ENCODE measurements at regions not wholly inside any gene's neighbourhood (a gene's known extent, or its start where the extent isn't known, plus 50 kb on each side); places are given as distances from the start of the nearest gene placed in this dataset.

GRCh38 chr6:82487895-82488294 is 124.3 kb downstream of the TPBG start:
- no TSS peak for BruUV-seq (replicated peaks)
- Histone ChIP-seq H3K36me3 (ENCODE audit: control insufficient read depth, insufficient read depth, low read length) (no peaks in the 10 kb centered on the region), H3K9me3 (ENCODE audit: control insufficient read depth, insufficient read depth, low read depth, low read length) (peaks cover 7% of the 10 kb centered on the region; the same call in 1 of the 2 replicates), H3K27me3 (ENCODE audit: control insufficient read depth, insufficient read depth, low read length) (no peaks in the 10 kb centered on the region), H3K4me1 (ENCODE audit: control insufficient read depth, insufficient read depth, low read length) (no peaks in the 10 kb centered on the region), H3K27ac (ENCODE audit: low read length) (no peak overlapping the region), H3K4me3 (ENCODE audit: low read depth in 2 of 2, low read length in 2 of 2) (no peak overlapping the region)
- DNase-seq (ENCODE audit: low read depth, low spot score) = no peak
- intact Hi-C loops (cut with micrococcal nuclease; ENCODE audit: unreplicated experiment) = no loop called here
- in situ Hi-C loops (cut with HindIII; ENCODE audit: low pct_unique_long_range_greater_than_20kb, low sequenced_read_pairs) = no loop called here
- ChIA-PET CTCF (no interaction called here), POLR2A (no interaction called here)
- TF ChIP-seq CTCF (IDR thresholded peaks at IDR 0.05) = no peak
- TF ChIP-seq POLR2AphosphoS5 (IDR thresholded peaks at IDR 0.05; ENCODE audit: low read depth, low read length) = no peak
- no peak for TF ChIP-seq TCF7L2 (IDR thresholded peaks at IDR 0.05; ENCODE audit: low read depth, low read length)
- no peak for TF ChIP-seq REST (IDR thresholded peaks at IDR 0.05; ENCODE audit: insufficient read depth in 1 of 2, low read depth in 2 of 2, low read length in 1 of 2)
- no peak for ATAC-seq

- no peak for TF ChIP-seq REST (IDR thresholded peaks at IDR 0.05; ENCODE audit: insufficient read depth in 1 of 2, low read depth in 2 of 2, low read length in 1 of 2)
- TF ChIP-seq SIN3A (IDR thresholded peaks at IDR 0.05; ENCODE audit: borderline replicate concordance, insufficient read depth, low read depth, low read length) = no peak
- no peak for TF ChIP-seq CTCF (IDR thresholded peaks at IDR 0.05)
- TF ChIP-seq POLR2AphosphoS5 (IDR thresholded peaks at IDR 0.05; ENCODE audit: low read depth, low read length) = no peak
- TF ChIP-seq TCF7L2 (IDR thresholded peaks at IDR 0.05; ENCODE audit: low read depth, low read length) = no peak
- intact Hi-C loops (cut with micrococcal nuclease; ENCODE audit: unreplicated experiment) = no loop called here
- ChIA-PET CTCF (no interaction called here), POLR2A (no interaction called here)
- Histone ChIP-seq H3K9me3 (ENCODE audit: control insufficient read depth, insufficient read depth, low read depth, low read length) (peaks cover 7% of the 10 kb centered on the region; the same call in 1 of the 2 replicates), H3K4me3 (ENCODE audit: low read depth in 2 of 2, low read length in 2 of 2) (no peak overlapping the region), H3K36me3 (ENCODE audit: control insufficient read depth, insufficient read depth, low read length) (no peaks in the 10 kb centered on the region), H3K4me1 (ENCODE audit: control insufficient read depth, insufficient read depth, low read length) (no peaks in the 10 kb centered on the region), H3K27me3 (ENCODE audit: control insufficient read depth, insufficient read depth, low read length) (no peaks in the 10 kb centered on the region), H3K27ac (ENCODE audit: low read length) (no peak overlapping the region)
- in situ Hi-C loops (cut with HindIII; ENCODE audit: low pct_unique_long_range_greater_than_20kb, low sequenced_read_pairs) = no loop called here
- DNase-seq (ENCODE audit: low read depth, low spot score) (no peak), ATAC-seq (no peak)
- no TSS peak for BruUV-seq (replicated peaks)
Observed at GRCh38 chr6:82488403-82488802, 124.8 kb downstream of the TPBG start.
